HG02840 (cell line): ENCODE measurements at regions not wholly inside any gene's neighbourhood (a gene's known extent, or its start where the extent isn't known, plus 50 kb on each side); places are given as distances from the start of the nearest gene placed in this dataset.

Experiments
- ATAC-seq: cut with Tn5 transposase; IDR thresholded peaks from one replicate; pipeline ENCODE4 v1.9.1; 2021; ENCODE audit warnings: mild to moderate bottlenecking, moderate library complexity, moderate number of reproducible peaks; ENCODE audit not compliant: unreplicated experiment, low FRiP score

GRCh38 chr6:74785236-74785635, 420.6 kb downstream of the COL12A1 start:
- no peak for ATAC-seq

GRCh38 chr6:74782346-74782745, 423.5 kb downstream of the COL12A1 start:
- ATAC-seq, result no peak

- ATAC-seq, result no peak
Observed at GRCh38 chr6:74780831-74781230, 425.0 kb downstream of the COL12A1 start.

GRCh38 chr6:74768738-74769137, 437.1 kb downstream of the COL12A1 start:
- ATAC-seq, result no peak

DNA sequence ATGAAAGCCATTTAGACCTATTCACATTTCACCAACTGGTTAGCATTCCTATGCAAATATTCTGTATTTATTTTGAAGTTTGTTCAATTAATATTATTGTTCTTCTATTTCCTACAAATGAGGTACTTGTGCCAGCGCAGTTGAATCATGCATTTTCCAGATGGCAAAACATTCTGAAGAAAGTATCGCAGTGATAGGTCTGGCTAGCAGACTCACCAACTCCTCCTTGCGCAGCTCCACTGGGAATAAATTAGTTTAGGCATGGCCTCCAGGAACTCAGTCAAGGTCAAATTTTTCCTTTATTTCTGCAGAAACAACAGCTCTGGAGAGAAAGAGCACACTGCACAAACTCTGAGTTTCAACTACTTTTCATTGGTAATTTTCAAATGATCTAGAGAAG, 437.7 kb downstream of the COL12A1 start:
- no peak for ATAC-seq

GRCh38 chr6:74765486-74765885, 440.4 kb downstream of the COL12A1 start:
- ATAC-seq, result no peak

DNA sequence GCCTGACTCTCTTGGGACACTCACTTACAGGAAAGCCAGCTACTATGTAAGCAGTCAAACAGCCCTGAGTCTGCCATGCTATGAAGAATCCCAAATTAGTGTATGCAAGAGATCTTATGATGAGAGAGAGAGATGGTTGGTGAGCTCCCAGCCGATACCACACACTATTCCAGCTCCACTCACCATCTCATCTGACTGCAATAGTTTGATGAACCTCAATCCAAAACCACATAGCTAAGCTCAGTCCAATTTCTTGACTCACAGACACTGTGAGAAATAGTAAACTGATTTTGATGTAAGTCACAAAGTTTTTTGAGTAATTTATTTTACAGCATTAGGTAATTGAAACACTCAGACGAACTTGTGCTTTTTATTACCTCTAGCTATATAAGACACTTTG, 441.4 kb downstream of the COL12A1 start:
- ATAC-seq, result no peak

DNA sequence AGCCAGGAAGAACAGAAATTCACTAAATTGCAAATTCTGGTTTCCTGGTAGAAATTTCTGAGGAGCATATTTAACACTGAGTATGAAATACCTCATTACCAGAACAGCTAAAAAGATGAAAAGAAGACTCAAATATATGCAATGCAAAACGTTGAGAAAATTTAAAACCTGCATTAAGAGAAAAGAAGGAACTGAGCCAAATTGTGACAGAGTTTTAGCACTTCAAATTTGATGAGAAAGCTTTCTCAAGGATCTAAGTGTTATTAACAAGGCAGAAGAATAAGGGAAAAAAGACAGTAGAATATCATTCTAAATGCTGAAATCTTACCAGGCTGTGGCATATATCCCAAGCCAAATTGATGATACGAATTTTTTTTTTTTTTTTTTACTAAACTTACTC, 443.0 kb downstream of the COL12A1 start:
- no peak for ATAC-seq

DNA sequence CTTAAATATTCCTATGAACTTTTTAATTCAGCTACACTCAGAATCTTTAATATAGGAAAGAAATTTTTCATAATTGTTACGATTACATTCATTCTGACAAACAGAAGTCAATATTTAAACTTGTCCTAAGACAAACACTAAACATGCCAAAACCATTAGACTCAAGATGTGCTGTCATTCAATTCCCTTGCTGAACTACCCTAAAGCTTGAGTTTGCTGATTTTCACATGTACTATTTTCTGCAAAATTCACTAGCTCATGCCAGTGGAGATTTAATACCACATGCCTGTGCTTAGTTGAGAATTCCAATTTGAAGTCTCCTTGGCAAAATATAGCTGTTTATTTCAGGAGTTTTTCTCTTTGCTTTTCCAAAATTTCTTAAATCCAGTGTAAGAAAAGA, 448.0 kb downstream of the COL12A1 start:
- no peak for ATAC-seq

GRCh38 chr6:74756923-74757322, 448.9 kb downstream of the COL12A1 start:
- ATAC-seq, result no peak

DNA sequence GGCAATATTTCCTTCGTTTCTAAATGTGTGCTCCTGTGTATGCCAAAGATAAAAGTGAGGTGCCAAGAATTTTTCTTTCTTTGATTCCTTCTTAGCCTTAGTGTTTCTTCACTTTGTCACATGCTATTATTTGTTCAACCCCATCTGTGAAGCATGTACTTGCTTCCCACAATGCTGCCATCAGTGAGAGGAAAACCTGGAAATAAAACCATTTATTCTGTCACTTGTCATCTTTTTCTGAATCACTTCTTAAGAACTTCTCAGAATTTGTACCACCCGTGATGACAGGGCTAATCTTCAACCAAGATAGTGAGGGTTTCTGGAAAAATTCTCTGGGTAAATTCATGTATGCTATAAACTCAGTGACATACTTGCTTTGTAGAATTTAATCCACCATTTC, 450.1 kb downstream of the COL12A1 start:
- no peak for ATAC-seq

DNA sequence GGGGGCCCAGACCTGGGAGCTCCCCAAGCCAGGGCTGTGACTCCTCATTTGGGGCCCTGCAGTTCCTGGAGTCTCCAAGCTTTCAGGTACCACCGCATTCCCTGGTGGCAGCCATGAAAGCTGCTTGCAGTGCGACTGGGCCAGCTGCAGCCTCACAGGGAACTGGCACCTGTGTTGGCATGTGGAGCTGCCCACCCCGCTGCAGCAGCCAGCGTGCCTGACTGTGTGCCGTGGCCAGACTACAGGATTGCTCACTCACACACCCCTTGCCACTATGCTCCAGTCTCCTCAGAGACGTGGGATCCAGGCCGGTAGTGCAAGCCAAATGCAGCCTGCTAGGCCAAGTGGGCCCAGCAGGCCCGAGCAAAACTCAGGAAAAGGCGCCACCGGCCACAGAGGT, 450.7 kb downstream of the COL12A1 start:
- no peak for ATAC-seq

GRCh38 chr6:74753883-74754600, 451.8 kb downstream of the COL12A1 start:
- ATAC-seq, result no peak

GRCh38 chr6:74752303-74752702, 453.6 kb downstream of the COL12A1 start:
- no peak for ATAC-seq

GRCh38 chr6:74750826-74751225, 455.0 kb downstream of the COL12A1 start:
- no peak for ATAC-seq

DNA sequence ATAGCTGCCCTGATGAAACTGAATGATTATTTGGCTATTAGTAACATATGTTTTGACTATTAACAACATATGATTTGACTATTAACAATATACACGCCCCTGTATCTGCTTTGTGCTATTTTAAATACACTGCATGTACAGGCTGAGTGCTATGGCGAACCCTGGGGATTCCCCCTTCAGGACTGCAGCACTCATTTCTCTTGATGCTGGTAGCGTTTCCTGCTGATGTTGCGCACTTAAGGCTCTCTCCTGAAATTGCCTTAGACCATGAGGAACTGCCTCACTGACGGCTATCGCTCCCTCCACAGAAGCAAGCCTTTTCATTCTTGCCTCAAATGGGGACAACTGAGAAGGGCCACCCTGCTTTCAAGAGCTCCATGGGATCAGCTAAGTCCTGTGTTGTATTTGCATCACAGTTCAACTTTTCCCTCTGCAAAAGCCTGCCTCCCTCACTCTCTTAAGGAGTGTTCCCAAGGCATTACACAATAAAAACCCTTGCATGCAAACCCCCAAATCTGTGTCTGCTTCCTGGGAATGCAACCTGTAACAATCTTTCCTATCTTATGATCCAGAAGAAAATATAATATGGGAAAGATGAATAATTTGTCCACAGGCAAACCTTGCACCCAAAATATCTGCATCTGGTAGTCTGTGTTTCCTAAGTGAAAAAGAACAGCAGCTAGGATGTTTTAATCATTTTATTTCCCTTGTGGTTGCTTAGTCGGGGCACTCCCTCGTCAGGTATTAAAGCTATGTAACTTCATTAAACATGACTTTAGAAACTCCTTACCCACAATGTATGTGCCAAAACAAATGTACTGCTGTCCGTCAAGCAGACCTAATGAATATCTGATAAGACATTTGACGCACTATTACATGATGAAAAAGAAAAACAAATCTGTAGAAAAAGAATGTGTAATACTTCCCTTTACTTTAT, 456.4 kb downstream of the COL12A1 start:
- ATAC-seq, result peak; percentile 72

DNA sequence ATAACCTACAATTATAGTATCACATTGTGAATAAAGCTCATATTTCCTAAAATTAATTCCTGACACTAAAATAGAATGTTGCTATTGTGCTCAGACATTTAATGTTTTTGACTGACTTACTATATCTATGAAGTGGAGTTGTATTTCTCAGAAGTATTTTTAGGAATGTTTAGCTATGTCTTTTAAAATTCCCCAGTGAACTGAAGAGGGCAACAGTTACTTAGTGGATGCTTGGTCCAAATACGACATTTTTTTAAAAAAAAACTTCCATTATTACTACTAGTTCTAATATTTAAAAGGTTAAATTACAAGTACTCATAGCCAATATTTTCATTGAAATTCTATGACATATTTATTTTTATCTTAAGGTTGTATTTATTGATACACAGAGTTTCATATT, 460.2 kb downstream of the COL12A1 start:
- no peak for ATAC-seq

DNA sequence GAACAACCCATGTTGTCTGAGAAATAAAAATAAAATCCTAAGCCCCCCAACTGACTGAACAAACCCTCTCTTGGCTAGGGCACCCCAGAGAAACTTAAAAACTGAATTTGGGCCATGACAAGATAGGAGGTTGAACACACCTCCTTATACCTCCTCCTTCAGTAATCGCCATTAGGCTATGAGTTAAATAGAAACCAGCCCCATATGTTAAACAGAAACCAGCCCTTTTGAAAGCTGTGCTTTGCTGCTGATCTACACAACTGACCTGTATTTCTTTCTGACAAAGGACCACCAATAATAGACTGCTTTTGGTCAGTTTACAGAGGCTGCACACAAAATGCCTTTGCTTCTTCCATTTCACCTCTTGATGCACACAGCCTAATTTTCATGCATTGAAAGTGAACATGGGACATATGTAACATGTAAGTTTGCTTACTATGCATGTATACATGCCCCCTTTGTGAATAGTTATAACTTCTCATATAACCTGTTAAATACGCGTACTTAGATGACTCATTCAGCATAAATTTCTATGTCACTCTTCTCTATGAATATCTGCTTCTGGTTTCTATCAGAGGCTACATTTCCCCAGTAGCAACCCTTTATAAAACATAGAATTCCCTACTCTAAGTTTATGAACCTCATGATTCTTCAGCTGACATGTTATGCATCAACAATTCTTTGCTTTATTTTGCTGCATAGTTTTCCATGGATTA, 462.9 kb downstream of the COL12A1 start:
- peak; percentile 80 for ATAC-seq

DNA sequence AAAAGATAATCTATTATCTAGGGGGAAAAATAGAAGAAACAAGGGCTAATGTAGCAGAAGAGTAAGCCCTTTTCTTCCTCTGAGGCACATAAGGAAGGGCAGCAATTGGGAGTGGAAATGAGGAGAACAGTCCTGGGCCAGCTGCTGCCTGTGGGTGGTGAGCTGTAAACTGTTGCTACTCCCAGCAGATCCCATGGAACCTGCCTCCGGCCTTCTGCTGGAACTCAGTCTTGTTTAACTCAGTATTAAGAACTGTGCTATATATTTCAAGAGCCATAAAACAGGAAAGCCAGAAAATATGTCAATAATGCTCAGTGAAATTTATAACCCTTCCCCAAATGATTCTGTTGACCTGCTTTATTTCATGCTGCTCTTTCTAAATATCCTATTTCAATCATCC, 464.2 kb downstream of the COL12A1 start:
- no peak for ATAC-seq

DNA sequence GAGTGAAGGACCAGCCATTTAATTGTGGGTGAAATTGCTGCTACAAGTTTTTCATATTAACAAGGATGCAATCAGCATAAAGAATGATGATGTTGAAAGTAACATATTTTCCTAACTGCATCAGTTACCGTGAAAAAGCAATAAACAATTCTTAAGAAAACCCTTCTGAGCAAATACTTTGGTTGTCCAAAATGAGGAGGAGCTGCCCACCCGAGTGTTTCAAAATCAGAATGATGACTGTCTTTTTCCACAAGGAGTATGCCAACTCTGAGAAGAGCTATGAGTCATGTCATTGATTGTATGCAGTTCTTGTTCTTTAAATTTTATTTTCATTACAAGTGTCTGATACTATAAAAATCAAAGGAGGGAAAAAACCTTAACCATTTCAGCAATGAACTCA, 470.5 kb downstream of the COL12A1 start:
- ATAC-seq, result no peak

DNA sequence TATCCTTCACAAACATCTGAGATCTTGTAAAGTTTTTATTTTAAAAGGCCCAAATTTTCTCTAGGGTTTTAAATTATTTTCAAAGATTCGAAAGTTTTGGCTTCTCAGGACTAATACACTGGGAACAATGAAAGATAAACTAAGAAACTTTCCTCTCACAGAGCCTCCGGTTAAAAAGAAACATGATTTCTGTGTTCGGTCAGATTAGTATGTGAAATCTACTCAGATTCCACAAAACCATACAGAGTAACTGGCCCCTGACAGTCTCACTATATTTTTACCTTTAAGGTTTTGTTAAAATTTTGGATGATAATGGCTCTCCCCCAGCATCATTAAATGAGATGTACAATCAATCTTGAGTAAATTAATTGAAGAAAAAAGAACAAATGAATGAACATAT, 471.0 kb downstream of the COL12A1 start:
- ATAC-seq, result no peak
